ENCODE measurements at regions not wholly inside any gene's neighbourhood (a gene's known extent, or its start where the extent isn't known, plus 50 kb on each side); places are given as distances from the start of the nearest gene placed in this dataset.

DNA sequence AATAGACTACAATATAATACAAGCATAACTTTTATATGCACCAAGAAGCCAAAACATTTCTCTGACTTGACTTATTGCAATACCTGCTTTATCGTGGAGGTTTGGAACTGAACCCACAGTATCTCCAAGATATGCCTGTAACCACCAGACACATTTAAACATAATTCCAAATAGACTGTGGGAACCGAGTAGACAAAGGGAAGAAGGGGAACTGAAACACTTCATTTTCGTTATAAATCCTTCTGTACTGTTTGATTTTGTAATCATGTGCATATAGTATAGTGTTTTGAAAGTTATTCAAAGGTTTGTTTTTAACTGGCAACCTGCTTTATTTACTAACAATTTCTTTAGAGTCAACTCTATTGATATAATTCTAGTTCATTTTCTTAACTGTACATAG is 154.9 kb upstream of the BEND6 start:
- H3K36me3 Mint-ChIP-seq (ENCODE audit: low read depth) = no peaks in the 10 kb centered on the region
- no peak for DNase-seq
- ChIA-PET POLR2A (no interaction called here), CTCF (no interaction called here)
- TF ChIP-seq, protein P1, sequence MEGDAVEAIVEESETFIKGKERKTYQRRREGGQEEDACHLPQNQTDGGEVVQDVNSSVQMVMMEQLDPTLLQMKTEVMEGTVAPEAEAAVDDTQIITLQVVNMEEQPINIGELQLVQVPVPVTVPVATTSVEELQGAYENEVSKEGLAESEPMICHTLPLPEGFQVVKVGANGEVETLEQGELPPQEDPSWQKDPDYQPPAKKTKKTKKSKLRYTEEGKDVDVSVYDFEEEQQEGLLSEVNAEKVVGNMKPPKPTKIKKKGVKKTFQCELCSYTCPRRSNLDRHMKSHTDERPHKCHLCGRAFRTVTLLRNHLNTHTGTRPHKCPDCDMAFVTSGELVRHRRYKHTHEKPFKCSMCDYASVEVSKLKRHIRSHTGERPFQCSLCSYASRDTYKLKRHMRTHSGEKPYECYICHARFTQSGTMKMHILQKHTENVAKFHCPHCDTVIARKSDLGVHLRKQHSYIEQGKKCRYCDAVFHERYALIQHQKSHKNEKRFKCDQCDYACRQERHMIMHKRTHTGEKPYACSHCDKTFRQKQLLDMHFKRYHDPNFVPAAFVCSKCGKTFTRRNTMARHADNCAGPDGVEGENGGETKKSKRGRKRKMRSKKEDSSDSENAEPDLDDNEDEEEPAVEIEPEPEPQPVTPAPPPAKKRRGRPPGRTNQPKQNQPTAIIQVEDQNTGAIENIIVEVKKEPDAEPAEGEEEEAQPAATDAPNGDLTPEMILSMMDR (IDR thresholded peaks at IDR 0.05) = no peak
- no peaks in the 10 kb centered on the region for H3K9me3 Mint-ChIP-seq
- no peak overlapping the region for H3K27ac Mint-ChIP-seq
- intact Hi-C loops (cut with micrococcal nuclease) = no loop called here
- peaks cover 4% of the 10 kb centered on the region for H3K27me3 Mint-ChIP-seq
- no peak overlapping the region for H3K4me3 Mint-ChIP-seq
- no peak for ATAC-seq
- no peaks in the 10 kb centered on the region for H3K4me1 Mint-ChIP-seq (ENCODE audit: low read depth)

DNA sequence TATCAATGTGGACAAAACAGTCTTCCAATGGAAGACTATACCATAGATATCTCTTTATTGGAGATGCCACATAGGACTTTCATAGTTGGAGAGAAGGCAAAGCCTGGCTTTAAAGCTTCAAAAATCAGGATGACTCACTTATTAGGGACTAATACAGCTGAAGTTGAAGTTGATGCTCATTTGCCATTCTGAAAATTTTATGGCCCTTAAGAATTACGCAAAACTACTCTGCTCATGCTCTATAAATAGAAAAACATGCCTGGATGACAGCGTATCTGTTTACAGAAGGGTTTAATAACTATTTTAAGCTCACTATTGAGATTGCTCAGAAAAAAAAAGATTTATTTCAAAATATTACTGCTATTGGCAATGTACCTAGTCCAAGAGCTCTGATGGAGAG is 155.5 kb upstream of the DST start:
- no peaks in the 10 kb centered on the region for H3K36me3 Mint-ChIP-seq (ENCODE audit: low read depth)
- H3K4me3 Mint-ChIP-seq = no peak overlapping the region
- ChIA-PET POLR2A (interaction anchor here (1.5 kb wide), 1 partner anchor 9 kb away, joined by 4 read pairs; no protein-coding TSS in a partner anchor), CTCF (interaction anchor here (1.5 kb wide), 1 partner anchor 9 kb away, joined by 4 read pairs; no protein-coding TSS in a partner anchor)
- no peak overlapping the region for H3K27ac Mint-ChIP-seq
- H3K4me1 Mint-ChIP-seq (ENCODE audit: low read depth) = no peaks in the 10 kb centered on the region
- H3K9me3 Mint-ChIP-seq = no peaks in the 10 kb centered on the region
- ATAC-seq (no peak), DNase-seq (no peak)
- H3K27me3 Mint-ChIP-seq = peaks cover 2% of the 10 kb centered on the region
- intact Hi-C loops (cut with micrococcal nuclease) = no loop called here
- TF ChIP-seq, protein P1 (IDR thresholded peaks at IDR 0.05) = no peak

DNA sequence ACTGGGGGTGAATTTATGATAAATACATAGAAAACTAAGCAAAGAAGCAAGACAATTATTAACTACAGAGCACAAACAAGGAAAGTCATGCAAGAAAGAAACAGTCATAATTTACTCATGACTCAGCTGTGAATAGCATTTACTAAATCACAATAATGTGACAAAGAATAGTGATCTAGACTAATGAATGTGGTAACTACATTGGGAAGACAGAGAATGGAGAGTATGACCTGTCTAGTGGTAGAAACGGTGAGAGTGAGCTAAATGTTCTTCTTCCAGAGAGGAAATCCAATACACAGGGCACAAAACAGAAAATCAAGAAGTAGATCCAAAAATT is 153.5 kb upstream of the DST start:
- TF ChIP-seq, protein P1 (IDR thresholded peaks at IDR 0.05) = no peak
- intact Hi-C loops (cut with micrococcal nuclease) = no loop called here
- no peak for DNase-seq
- Mint-ChIP-seq H3K27me3 (peaks cover 5% of the 10 kb centered on the region), H3K36me3 (ENCODE audit: low read depth) (no peaks in the 10 kb centered on the region), H3K9me3 (no peaks in the 10 kb centered on the region), H3K27ac (no peak overlapping the region), H3K4me1 (ENCODE audit: low read depth) (no peaks in the 10 kb centered on the region), H3K4me3 (no peak overlapping the region)
- ATAC-seq = no peak
- ChIA-PET CTCF (no interaction called here), POLR2A (no interaction called here)

DNA sequence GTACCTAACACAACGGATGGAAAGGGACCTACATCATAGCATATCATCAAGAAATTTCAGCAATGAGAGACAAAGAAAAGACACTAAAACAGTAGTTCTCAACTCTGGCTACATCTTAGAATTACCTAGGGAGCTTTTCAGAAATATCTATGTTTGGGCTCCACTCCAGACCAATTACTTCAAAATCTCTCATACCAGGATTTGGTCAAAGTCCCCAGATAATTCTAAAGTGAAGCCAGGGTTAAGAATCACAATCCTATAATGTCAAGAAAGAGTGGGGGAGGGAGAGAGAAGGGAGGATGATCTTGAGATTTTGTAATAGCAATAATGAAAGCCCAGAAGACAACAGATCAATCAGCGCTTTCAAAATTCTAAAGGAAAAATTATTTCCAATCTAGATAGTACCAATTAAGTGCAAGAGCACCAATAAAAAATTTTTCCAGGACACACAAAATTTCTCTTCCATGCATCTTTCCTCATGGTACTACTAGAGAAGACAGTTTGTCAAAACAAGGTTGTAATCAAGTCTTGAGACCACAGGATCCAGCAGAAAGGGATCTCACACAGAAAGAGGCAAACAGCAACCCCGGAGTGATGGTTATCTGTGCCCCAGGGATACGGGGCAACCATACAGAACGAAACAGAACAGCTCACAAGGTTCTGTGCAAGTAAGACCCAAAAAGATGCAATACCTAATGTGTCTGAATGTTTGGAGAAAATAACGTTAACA is 152.9 kb upstream of the DST start:
- Mint-ChIP-seq H3K9me3 (no peaks in the 10 kb centered on the region), H3K36me3 (ENCODE audit: low read depth) (no peaks in the 10 kb centered on the region), H3K4me1 (ENCODE audit: low read depth) (no peaks in the 10 kb centered on the region), H3K27ac (no peak overlapping the region), H3K4me3 (no peak overlapping the region), H3K27me3 (peaks cover 5% of the 10 kb centered on the region)
- ATAC-seq (no peak), DNase-seq (no peak)
- TF ChIP-seq, protein P1 (IDR thresholded peaks at IDR 0.05) = no peak
- intact Hi-C loops (cut with micrococcal nuclease) = no loop called here
- ChIA-PET CTCF (no interaction called here), POLR2A (no interaction called here)

DNA sequence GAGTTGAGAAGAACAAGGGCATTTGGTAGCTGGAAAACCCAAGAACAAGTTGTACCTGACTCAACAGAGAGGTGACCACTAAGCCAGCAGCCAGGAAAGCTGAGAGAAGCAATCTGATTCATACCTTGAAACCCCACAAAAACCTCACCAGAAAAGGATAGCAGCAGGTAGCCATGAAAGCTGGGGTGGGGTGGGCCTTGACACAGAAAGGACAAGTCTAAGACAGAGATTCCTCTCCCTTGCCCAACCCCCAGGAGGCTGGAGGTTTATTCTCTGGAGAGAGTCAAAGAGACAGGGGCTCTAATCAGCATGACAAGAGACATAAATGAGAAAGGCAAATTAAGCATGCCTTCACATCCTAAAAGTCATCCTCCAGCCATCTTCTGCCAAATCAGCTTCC is 151.7 kb upstream of the DST start:
- Mint-ChIP-seq H3K36me3 (ENCODE audit: low read depth) (no peaks in the 10 kb centered on the region), H3K27me3 (peaks cover 5% of the 10 kb centered on the region), H3K4me3 (no peak overlapping the region), H3K27ac (no peak overlapping the region), H3K4me1 (ENCODE audit: low read depth) (no peaks in the 10 kb centered on the region), H3K9me3 (no peaks in the 10 kb centered on the region)
- POLR2A ChIA-PET = no interaction called here
- intact Hi-C loops (cut with micrococcal nuclease) = no loop called here
- no peak for ATAC-seq
- CTCF ChIA-PET = no interaction called here
- DNase-seq = no peak
- TF ChIP-seq, protein P1 (IDR thresholded peaks at IDR 0.05) = no peak

All from activated CD8-positive, alpha-beta T cell treated with anti-CD3 and anti-CD28 coated beads for 36 hours (primary cell).